NAMALWA (cell line): ENCODE measurements at regions not wholly inside any gene's neighbourhood (a gene's known extent, or its start where the extent isn't known, plus 50 kb on each side); places are given as distances from the start of the nearest gene placed in this dataset.
"Not testable (repeated sequence)": the region's sequence is repeated elsewhere in the genome, so short reads cannot be mapped to it uniquely, and the experiment has no call there.

Experiments
- DNase-seq: peaks from one replicate; pipeline ENCODE4 v3.0.0-alpha.2; 2015; ENCODE audit warnings: low spot score

- DNase-seq: no peak
Observed at GRCh38 chr1:73218995-73219546, 936.7 kb upstream of the NEGR1 start.

GRCh38 chr1:73205294-73205973 is 923.1 kb upstream of the NEGR1 start:
- DNase-seq: peak; percentile 11

GRCh38 chr1:73197972-73198371 is 915.6 kb upstream of the NEGR1 start:
- DNase-seq: no peak

GRCh38 chr1:73194965-73195364 is 912.6 kb upstream of the NEGR1 start:
- DNase-seq: no peak

GRCh38 chr1:73183581-73183980 is 901.2 kb upstream of the NEGR1 start:
- DNase-seq: not testable (repeated sequence)

- DNase-seq: no peak
Observed at GRCh38 chr1:73181190-73181540, 898.8 kb upstream of the NEGR1 start.

- no peak for DNase-seq
Observed at GRCh38 chr1:73180397-73181189, 898.3 kb upstream of the NEGR1 start.

- DNase-seq: no peak
Observed at GRCh38 chr1:73176902-73177301, 894.6 kb upstream of the NEGR1 start.

GRCh38 chr1:73167009-73167657 is 884.8 kb upstream of the NEGR1 start:
- no peak for DNase-seq

GRCh38 chr1:73162564-73162963 is 880.2 kb upstream of the NEGR1 start:
- DNase-seq: no peak

- no peak for DNase-seq
Observed at GRCh38 chr1:73161418-73161817, 879.1 kb upstream of the NEGR1 start.

- DNase-seq: no peak
Observed at GRCh38 chr1:73160759-73161158, 878.4 kb upstream of the NEGR1 start.

GRCh38 chr1:73144311-73144710 is 862.0 kb upstream of the NEGR1 start:
- no peak for DNase-seq

- DNase-seq: no peak
Observed at GRCh38 chr1:73136975-73137374, 854.6 kb upstream of the NEGR1 start.

GRCh38 chr1:73106931-73107330 is 824.6 kb upstream of the NEGR1 start:
- DNase-seq: no peak

- DNase-seq: no peak
Observed at GRCh38 chr1:73105755-73106154, 823.4 kb upstream of the NEGR1 start.

GRCh38 chr1:73104749-73105148 is 822.4 kb upstream of the NEGR1 start:
- DNase-seq: no peak

GRCh38 chr1:73100216-73100615 is 817.9 kb upstream of the NEGR1 start:
- DNase-seq: no peak

GRCh38 chr1:73097917-73098316 is 815.6 kb upstream of the NEGR1 start:
- no peak for DNase-seq

- DNase-seq: no peak
Observed at GRCh38 chr1:73096841-73097240, 814.5 kb upstream of the NEGR1 start.

- no peak for DNase-seq
Observed at GRCh38 chr1:73092383-73092782, 810.0 kb upstream of the NEGR1 start.

GRCh38 chr1:73066866-73067265 is 784.5 kb upstream of the NEGR1 start:
- no peak for DNase-seq
